K562 (cell line): ENCODE measurements at regions not wholly inside any gene's neighbourhood (a gene's known extent, or its start where the extent isn't known, plus 50 kb on each side); places are given as distances from the start of the nearest gene placed in this dataset.

ENCODE experiments used
- ATAC-seq: fragments of 200-7000 bp; cut with Tn5 transposase; 3 replicates; pipeline ENCODE4 v1.9.1; 2020; ENCODE audit warnings: moderate library complexity
- BruUV-seq: library from RNA; stranded (reverse); fragments of 400-500 nt; replicated peaks from 2 replicates; lab custom pipeline; 2021; lab: Mats Ljungman, UMichigan
- CTCF ChIA-PET: fragments of 300-600 bp; formaldehyde crosslinking; extraction: SDS; loops from one replicate; lab custom pipeline; 2021; ENCODE audit warnings: low intra/inter-chr PET ratio; lab: Yijun Ruan, JAX
- POLR2A ChIA-PET: fragments of 300-600, 350-650 bp; sonication (Branson Sonifier 250); formaldehyde crosslinking; extraction: SDS; loops from one replicate; lab custom pipeline; 2021; ENCODE audit warnings: antibody characterized with exemption, inconsistent platforms; lab: Yijun Ruan, JAX
- DNase-seq, 4 experiments: peaks; one replicate each; pipeline versions ENCODE4 v3.0.0 to v3.0.0-alpha.2; 2011 to 2018; ENCODE audit warnings: low spot score in 3 of 4, mixed read lengths in 3 of 4; ENCODE audit errors: extremely low read depth in 1 of 4
- FAIRE-seq: peaks from 2 replicates; lab custom pipeline; 2011; peaks lifted over from hg19 to GRCh38; lab: Jason Lieb, UNC
- H2AFZ ChIP-seq: 2 replicates; pipeline ENCODE4 v1.6.0; 2011; ENCODE audit warnings: low read depth, low read length, control low read depth, inconsistent platforms
- H3K27ac ChIP-seq: fragments of 200-600 bp; 3 replicates; pipeline ENCODE4 v1.8.0; 2011; ENCODE audit warnings: low read depth, mild to moderate bottlenecking, control low read depth, inconsistent platforms, low read length, moderate library complexity, mixed read lengths; ENCODE audit errors: extremely low read depth
- H3K27me3 ChIP-seq, 2 experiments: fragments of 300-600 bp in 1 of 2; 2 replicates in 1 of 2; 3 replicates in 1 of 2; pipeline versions ENCODE4 v1.6.0 to v1.8.0; 2011; ENCODE audit warnings: inconsistent platforms in 2 of 2, low read length in 2 of 2, mild to moderate bottlenecking in 1 of 2, mixed read lengths in 1 of 2, moderate library complexity in 1 of 2; ENCODE audit not compliant: control insufficient read depth in 2 of 2, insufficient read depth in 2 of 2
- H3K36me3 ChIP-seq: fragments of 300-600 bp; 3 replicates; pipeline ENCODE4 v1.8.0; 2011; ENCODE audit warnings: mild to moderate bottlenecking, low read length, inconsistent platforms; ENCODE audit not compliant: control insufficient read depth, insufficient read depth
- H3K4me1 ChIP-seq, 2 experiments: fragments of 200-600 bp in 1 of 2; replicated peaks in 1 of 2; 2 replicates in 1 of 2; 3 replicates in 1 of 2; pipeline versions ENCODE4 v1.5.1 to v1.8.0; 2011; ENCODE audit warnings: inconsistent platforms in 2 of 2, low read length in 2 of 2, mild to moderate bottlenecking in 1 of 2, mixed read lengths in 1 of 2, moderate library complexity in 1 of 2; ENCODE audit not compliant: control insufficient read depth in 2 of 2, insufficient read depth in 2 of 2
- H3K4me2 ChIP-seq: 2 replicates; pipeline ENCODE4 v1.6.1; 2011; ENCODE audit warnings: low read length, control low read depth, inconsistent platforms, mixed read lengths; ENCODE audit not compliant: insufficient read depth
- H3K4me3 ChIP-seq: fragments of 200-600 bp; sonication (generic), shearing (Covaris generic); 2 replicates; pipeline ENCODE4 v1.5.1; 2016; ENCODE audit warnings: control low read depth, inconsistent platforms
- H3K79me2 ChIP-seq: fragments of 200-600 bp; 3 replicates; pipeline ENCODE4 v1.8.0; 2011; ENCODE audit warnings: low read length, inconsistent platforms; ENCODE audit not compliant: control insufficient read depth, insufficient read depth
- H3K9ac ChIP-seq, 2 experiments: 2 replicates each; pipeline versions ENCODE4 v1.6.0 to v1.6.1; 2011; ENCODE audit warnings: low read depth in 2 of 2, low read length in 2 of 2, control low read depth in 1 of 2, inconsistent platforms in 1 of 2, mild to moderate bottlenecking in 1 of 2, mixed read lengths in 1 of 2; ENCODE audit not compliant: insufficient read depth in 1 of 2
- H3K9me1 ChIP-seq: one replicate; pipeline ENCODE4 v1.6.0; 2011; ENCODE audit warnings: inconsistent platforms, mild to moderate bottlenecking, low read length, moderate library complexity; ENCODE audit not compliant: control insufficient read depth, insufficient read depth
- H3K9me3 ChIP-seq: replicated peaks from 2 replicates; pipeline ENCODE4 v1.5.1; 2011; ENCODE audit warnings: low read depth, low read length, inconsistent platforms; ENCODE audit not compliant: control insufficient read depth, insufficient read depth
- H4K20me1 ChIP-seq: replicated peaks from 2 replicates; pipeline ENCODE4 v1.6.1; 2011; ENCODE audit warnings: low read length, inconsistent platforms, mixed read lengths; ENCODE audit not compliant: control insufficient read depth, insufficient read depth
- ARID3B ChIP-seq: fragments of 250-450 bp; sonication (Bioruptor Pico); IDR thresholded peaks from 2 replicates; pipeline ENCODE4 v1.4.0; 2020; ENCODE audit warnings: borderline replicate concordance
- CEBPG ChIP-seq, 3 experiments: fragments of 200-800 bp in 1 of 3; sonication (Bioruptor generic) in 1 of 3; sonication (generic) in 1 of 3; formaldehyde crosslinking in 1 of 3; IDR thresholded peaks in 2 of 3; conservative IDR thresholded peaks in 1 of 3; 2 replicates each; pipeline versions ENCODE4 v1.6.1 to v1.8.0; 2016 to 2022; ENCODE audit warnings: missing compliant biosample characterization in 2 of 3, missing genetic modification characterization in 2 of 3, mild to moderate bottlenecking in 1 of 3, missing genetic modification reagents in 1 of 3
- GTF2F1 ChIP-seq: IDR thresholded peaks from 2 replicates; pipeline ENCODE4 v1.6.1; 2011; ENCODE audit warnings: low read depth, low read length, improper control_type of control experiment
- MED1 ChIP-seq: sonication (generic); formaldehyde crosslinking; IDR thresholded peaks from 2 replicates; pipeline ENCODE4 v1.8.1; 2023; ENCODE audit warnings: missing genetic modification reagents, borderline replicate concordance
- SAFB ChIP-seq: fragments of 200-400 bp; formaldehyde crosslinking; IDR thresholded peaks from 2 replicates; pipeline ENCODE4 v1.6.1; 2017; ENCODE audit warnings: low read depth, low read length, borderline replicate concordance
- WGBS: fragments of 100-300 bp; shearing (Covaris generic); methylation state at CpG from one replicate; pipeline ENCODE4 v1.1.6; 2016; ENCODE audit warnings: low coverage, mixed read lengths; ENCODE audit not compliant: insufficient coverage; ENCODE audit errors: missing lambda C conversion rate; 5-methylcytosine and 5-hydroxymethylcytosine counted together
- in situ Hi-C: fragments of 300-500 bp; cut with MboI; formaldehyde crosslinking; loops from 4 replicates; pipeline ENCODE4 v1.15.0; 2018; ENCODE audit warnings: inconsistent platforms, mixed read lengths
- intact Hi-C: fragments of 100-400 bp; cut with micrococcal nuclease; formaldehyde crosslinking; loops from 2 replicates; pipeline ENCODE4 v1.14.2; 2022

- Histone ChIP-seq H3K36me3 (no peaks in the 10 kb centered on the region), H3K9me3 (no peaks in the 10 kb centered on the region), H3K9me1 (no peaks in the 10 kb centered on the region), H3K4me1 (no peaks in the 10 kb centered on the region), H3K79me2 (no peaks in the 10 kb centered on the region), H3K9ac (no peak overlapping the region), H2AFZ (no peak overlapping the region), H4K20me1 (no peaks in the 10 kb centered on the region), H3K27me3 (no peaks in the 10 kb centered on the region), H3K4me2 (no peak overlapping the region), H3K4me3 (no peak overlapping the region), H3K27ac (no peak overlapping the region)
- 4% methylated on average over 36 of the region's 42 CpGs for WGBS
- ChIA-PET CTCF (no interaction called here), POLR2A (no interaction called here)
- ATAC-seq (no peak), FAIRE-seq (no peak), DNase-seq (no peak)
- TF ChIP-seq ARID3B (CRISPR knock-in tag) (no peak), GTF2F1 (no peak), CEBPG (CRISPR knock-in tag; IDR thresholded peaks at IDR 0.05) (no peak), CEBPG (tag; conservative IDR thresholded peaks at IDR 0.05 in 1 of 2, IDR thresholded peaks at IDR 0.05 in 1 of 2) (no peak), SAFB (no peak), MED1 (CRISPR knock-in tag) (no peak)
- no TSS peak for BruUV-seq
- intact Hi-C loops: no loop called here
- in situ Hi-C loops: no loop called here
Measured at GRCh38 chr5:97406946-97407676, 224.1 kb upstream of the RIOK2 start.
